ENCODE measurements at regions not wholly inside any gene's neighbourhood (a gene's known extent, or its start where the extent isn't known, plus 50 kb on each side); places are given as distances from the start of the nearest gene placed in this dataset.

DNA sequence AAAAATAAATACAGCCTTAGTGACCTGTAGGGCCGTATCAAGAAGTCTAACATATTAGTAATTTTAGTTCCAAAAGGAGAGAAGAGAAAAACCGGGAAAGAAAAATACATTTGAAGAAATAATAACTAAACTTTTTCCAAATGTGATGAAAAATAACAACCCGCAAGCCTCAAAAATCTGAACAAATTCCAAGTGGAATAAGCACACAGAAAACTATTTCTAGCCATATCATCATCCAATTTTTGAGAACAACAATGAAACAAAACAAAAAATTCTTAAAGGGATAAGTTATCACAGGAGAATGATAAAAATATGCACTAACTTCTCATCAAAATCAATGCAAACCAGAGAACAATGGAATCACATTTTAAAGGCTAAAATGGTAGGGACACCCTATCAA is 198.1 kb upstream of the PLXNC1 start:
- no peaks in the 10 kb centered on the region for H3K79me2 ChIP-seq (ENCODE audit: insufficient read depth, low read length)
- H2AFZ ChIP-seq (ENCODE audit: low read depth, low read length) = no peak overlapping the region
- TF ChIP-seq, protein P1, sequence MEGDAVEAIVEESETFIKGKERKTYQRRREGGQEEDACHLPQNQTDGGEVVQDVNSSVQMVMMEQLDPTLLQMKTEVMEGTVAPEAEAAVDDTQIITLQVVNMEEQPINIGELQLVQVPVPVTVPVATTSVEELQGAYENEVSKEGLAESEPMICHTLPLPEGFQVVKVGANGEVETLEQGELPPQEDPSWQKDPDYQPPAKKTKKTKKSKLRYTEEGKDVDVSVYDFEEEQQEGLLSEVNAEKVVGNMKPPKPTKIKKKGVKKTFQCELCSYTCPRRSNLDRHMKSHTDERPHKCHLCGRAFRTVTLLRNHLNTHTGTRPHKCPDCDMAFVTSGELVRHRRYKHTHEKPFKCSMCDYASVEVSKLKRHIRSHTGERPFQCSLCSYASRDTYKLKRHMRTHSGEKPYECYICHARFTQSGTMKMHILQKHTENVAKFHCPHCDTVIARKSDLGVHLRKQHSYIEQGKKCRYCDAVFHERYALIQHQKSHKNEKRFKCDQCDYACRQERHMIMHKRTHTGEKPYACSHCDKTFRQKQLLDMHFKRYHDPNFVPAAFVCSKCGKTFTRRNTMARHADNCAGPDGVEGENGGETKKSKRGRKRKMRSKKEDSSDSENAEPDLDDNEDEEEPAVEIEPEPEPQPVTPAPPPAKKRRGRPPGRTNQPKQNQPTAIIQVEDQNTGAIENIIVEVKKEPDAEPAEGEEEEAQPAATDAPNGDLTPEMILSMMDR (IDR thresholded peaks at IDR 0.05; ENCODE audit: insufficient read depth, low read depth, low read length) = no peak
- TF ChIP-seq EZH2 (IDR thresholded peaks at IDR 0.05; ENCODE audit: insufficient read depth, low read length) = no peak
- no peak overlapping the region for H3K9ac ChIP-seq (ENCODE audit: low read length)
- H3K27me3 Mint-ChIP-seq (ENCODE audit: low read depth, unreplicated experiment) = no peaks in the 10 kb centered on the region
- FAIRE-seq (no peak), DNase-seq (ENCODE audit: low read depth) (no peak)
- H3K4me1 ChIP-seq (ENCODE audit: insufficient read depth, low read length) = no peaks in the 10 kb centered on the region
- no peak overlapping the region for H3K4me3 Mint-ChIP-seq (ENCODE audit: unreplicated experiment)
- no peaks in the 10 kb centered on the region for H3K9me3 ChIP-seq (ENCODE audit: insufficient read depth, low read depth, low read length)
- H3K4me1 Mint-ChIP-seq (ENCODE audit: low read depth, unreplicated experiment) = no peaks in the 10 kb centered on the region
- no peaks in the 10 kb centered on the region for H3K27me3 ChIP-seq (ENCODE audit: insufficient read depth, low read length)
- H3K27ac Mint-ChIP-seq (ENCODE audit: unreplicated experiment) = no peak overlapping the region
- H3K36me3 Mint-ChIP-seq (ENCODE audit: low read depth, unreplicated experiment) = peaks cover 1% of the 10 kb centered on the region
- H3K27ac ChIP-seq (ENCODE audit: low read depth, low read length) = no peak overlapping the region
- no peaks in the 10 kb centered on the region for H3K36me3 ChIP-seq (ENCODE audit: insufficient read depth, low read length)
- no peaks in the 10 kb centered on the region for H4K20me1 ChIP-seq (ENCODE audit: insufficient read depth, low read length)
- no peak overlapping the region for H3K4me2 ChIP-seq (ENCODE audit: low read length)
- no peak overlapping the region for H3K4me3 ChIP-seq (ENCODE audit: insufficient read depth, low read depth, low read length)
- peaks cover 9% of the 10 kb centered on the region for H3K9me3 Mint-ChIP-seq (ENCODE audit: unreplicated experiment)

DNA sequence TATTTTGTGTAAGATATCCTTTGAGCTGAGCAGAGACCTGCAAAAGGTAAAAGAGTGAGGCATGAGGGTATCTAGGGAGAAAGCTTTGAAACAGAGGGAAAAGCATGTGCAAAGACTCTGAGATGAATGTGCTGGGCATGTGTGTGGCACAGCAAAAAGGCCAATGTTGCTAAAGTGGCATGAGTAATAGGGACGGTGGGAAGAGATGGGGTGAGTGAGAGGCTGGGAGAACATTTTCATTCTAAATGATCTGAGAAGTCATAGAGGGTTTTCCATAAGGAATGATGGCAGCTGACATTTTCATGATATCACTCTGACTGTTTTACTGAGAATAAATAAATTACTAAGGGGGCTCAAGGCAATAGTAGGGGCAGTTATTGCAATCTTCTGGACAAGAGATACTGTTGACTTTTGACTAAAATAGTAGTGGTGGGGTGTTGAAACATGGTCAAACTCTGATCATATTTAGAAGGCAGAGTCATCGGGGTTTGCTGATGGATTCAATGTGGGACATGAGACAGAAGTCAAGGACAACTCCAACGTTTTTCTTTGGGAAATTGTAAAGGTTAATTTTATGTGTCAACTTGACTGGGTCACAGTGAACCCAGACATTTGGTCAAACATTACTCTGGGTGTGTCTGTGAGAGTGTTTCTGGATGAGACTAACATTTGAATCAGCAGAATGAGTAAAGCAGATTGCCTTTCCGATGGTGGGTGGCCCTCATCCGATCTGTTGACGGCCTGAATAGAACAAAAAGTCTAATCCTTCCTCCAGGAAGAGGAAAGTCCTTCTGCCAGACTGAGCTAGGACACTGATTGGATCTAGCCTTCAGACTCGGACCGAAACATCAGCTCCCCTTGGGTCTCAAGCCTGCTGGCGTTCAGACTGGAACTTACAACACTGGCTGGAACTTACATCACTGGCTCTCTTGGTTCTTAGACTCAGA is 193.9 kb upstream of the PLXNC1 start:
- no peak overlapping the region for H3K27ac Mint-ChIP-seq (ENCODE audit: unreplicated experiment)
- no peak overlapping the region for H3K4me3 Mint-ChIP-seq (ENCODE audit: unreplicated experiment)
- Histone ChIP-seq H3K4me2 (ENCODE audit: low read length) (no peak overlapping the region), H3K9ac (ENCODE audit: low read length) (no peak overlapping the region), H3K79me2 (ENCODE audit: insufficient read depth, low read length) (no peaks in the 10 kb centered on the region), H3K27me3 (ENCODE audit: insufficient read depth, low read length) (no peaks in the 10 kb centered on the region), H3K9me3 (ENCODE audit: insufficient read depth, low read depth, low read length) (no peaks in the 10 kb centered on the region), H3K4me1 (ENCODE audit: insufficient read depth, low read length) (no peaks in the 10 kb centered on the region), H4K20me1 (ENCODE audit: insufficient read depth, low read length) (no peaks in the 10 kb centered on the region), H3K4me3 (ENCODE audit: insufficient read depth, low read depth, low read length) (no peak overlapping the region), H3K27ac (ENCODE audit: low read depth, low read length) (no peak overlapping the region), H2AFZ (ENCODE audit: low read depth, low read length) (no peak overlapping the region), H3K36me3 (ENCODE audit: insufficient read depth, low read length) (no peaks in the 10 kb centered on the region)
- FAIRE-seq = peak; percentile 50
- no peak for DNase-seq (ENCODE audit: low read depth)
- peaks cover 15% of the 10 kb centered on the region for H3K9me3 Mint-ChIP-seq (ENCODE audit: unreplicated experiment)
- no peaks in the 10 kb centered on the region for H3K27me3 Mint-ChIP-seq (ENCODE audit: low read depth, unreplicated experiment)
- H3K36me3 Mint-ChIP-seq (ENCODE audit: low read depth, unreplicated experiment) = no peaks in the 10 kb centered on the region
- H3K4me1 Mint-ChIP-seq (ENCODE audit: low read depth, unreplicated experiment) = no peaks in the 10 kb centered on the region
- no peak for TF ChIP-seq EZH2 (IDR thresholded peaks at IDR 0.05; ENCODE audit: insufficient read depth, low read length)
- TF ChIP-seq, protein P1 (IDR thresholded peaks at IDR 0.05; ENCODE audit: insufficient read depth, low read depth, low read length) = no peak

DNA sequence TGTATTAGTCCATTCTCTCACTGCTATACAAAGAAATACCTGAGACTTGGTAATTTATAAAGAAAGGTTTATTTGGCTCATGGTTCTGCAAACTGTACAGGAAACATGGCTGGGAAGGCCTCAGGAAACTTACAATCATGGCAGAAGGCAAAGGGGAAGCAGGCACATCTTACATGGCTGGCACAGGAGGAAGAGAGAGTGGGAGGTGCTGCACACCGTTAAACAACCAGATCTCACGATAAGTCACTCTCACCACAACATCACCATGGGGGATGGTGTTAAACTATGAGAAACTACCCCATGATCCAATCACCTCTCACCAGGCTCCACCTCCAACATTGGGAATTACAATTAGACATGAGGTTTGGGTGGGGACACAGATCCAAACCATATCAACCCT is 191.8 kb upstream of the PLXNC1 start:
- Histone ChIP-seq H3K27ac (ENCODE audit: low read depth, low read length) (no peak overlapping the region), H3K27me3 (ENCODE audit: insufficient read depth, low read length) (no peaks in the 10 kb centered on the region), H3K4me2 (ENCODE audit: low read length) (no peak overlapping the region), H3K4me1 (ENCODE audit: insufficient read depth, low read length) (no peaks in the 10 kb centered on the region), H3K36me3 (ENCODE audit: insufficient read depth, low read length) (no peaks in the 10 kb centered on the region), H3K4me3 (ENCODE audit: insufficient read depth, low read depth, low read length) (no peak overlapping the region), H3K9me3 (ENCODE audit: insufficient read depth, low read depth, low read length) (no peaks in the 10 kb centered on the region), H3K9ac (ENCODE audit: low read length) (no peak overlapping the region), H3K79me2 (ENCODE audit: insufficient read depth, low read length) (no peaks in the 10 kb centered on the region), H4K20me1 (ENCODE audit: insufficient read depth, low read length) (no peaks in the 10 kb centered on the region), H2AFZ (ENCODE audit: low read depth, low read length) (no peak overlapping the region)
- Mint-ChIP-seq H3K4me1 (ENCODE audit: low read depth, unreplicated experiment) (no peaks in the 10 kb centered on the region), H3K4me3 (ENCODE audit: unreplicated experiment) (no peak overlapping the region), H3K27me3 (ENCODE audit: low read depth, unreplicated experiment) (no peaks in the 10 kb centered on the region), H3K27ac (ENCODE audit: unreplicated experiment) (no peak overlapping the region), H3K36me3 (ENCODE audit: low read depth, unreplicated experiment) (no peaks in the 10 kb centered on the region), H3K9me3 (ENCODE audit: unreplicated experiment) (peaks cover 11% of the 10 kb centered on the region)
- DNase-seq (ENCODE audit: low read depth) = no peak
- no peak for FAIRE-seq
- TF ChIP-seq, protein P1 (IDR thresholded peaks at IDR 0.05; ENCODE audit: insufficient read depth, low read depth, low read length) = no peak
- TF ChIP-seq EZH2 (IDR thresholded peaks at IDR 0.05; ENCODE audit: insufficient read depth, low read length) = no peak
